IPS-18a (cell line): ENCODE measurements at regions not wholly inside any gene's neighbourhood (a gene's known extent, or its start where the extent isn't known, plus 50 kb on each side); places are given as distances from the start of the nearest gene placed in this dataset.
A peak's percentile ranks its signal among the peaks of the same experiment; 100 is the strongest.

Source experiments
- H3K27ac ChIP-seq: one replicate; pipeline ENCODE4 v1.5.1; 2013; ENCODE audit warnings: low read length
- H3K27me3 ChIP-seq: one replicate; pipeline ENCODE4 v1.6.1; 2013; ENCODE audit warnings: mild to moderate bottlenecking, low read length; ENCODE audit not compliant: control insufficient read depth, insufficient read depth
- H3K36me3 ChIP-seq: one replicate; pipeline ENCODE4 v1.6.1; 2013; ENCODE audit warnings: low read depth, low read length; ENCODE audit not compliant: control insufficient read depth
- H3K4me1 ChIP-seq: one replicate; pipeline ENCODE4 v1.6.1; 2013; ENCODE audit warnings: low read depth, low read length; ENCODE audit not compliant: control insufficient read depth
- H3K4me3 ChIP-seq: one replicate; pipeline ENCODE4 v1.5.1; 2013; ENCODE audit warnings: low read length
- H3K9ac ChIP-seq: one replicate; pipeline ENCODE4 v1.6.1; 2013; ENCODE audit warnings: mild to moderate bottlenecking, low read length, moderate library complexity
- H3K9me3 ChIP-seq: one replicate; pipeline ENCODE4 v1.6.1; 2013; ENCODE audit warnings: low read depth, low read length; ENCODE audit not compliant: control insufficient read depth

DNA sequence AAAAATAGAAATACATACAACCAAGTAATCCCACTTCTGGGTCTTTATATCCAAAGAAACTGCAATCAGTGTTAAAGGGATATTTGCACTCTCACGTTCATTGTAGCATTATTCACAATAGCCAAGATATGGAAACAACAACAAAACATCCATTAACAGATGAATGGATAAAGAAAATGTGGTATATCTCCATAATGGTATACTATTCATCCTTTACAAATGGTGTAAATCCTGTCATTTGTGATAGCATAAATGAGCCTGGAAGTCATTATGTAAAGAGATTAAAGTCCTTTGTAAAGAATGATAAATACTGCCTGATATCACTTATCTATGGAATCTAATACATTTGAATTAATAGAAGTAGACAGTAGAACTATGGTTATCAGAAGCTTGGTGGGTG is 327.7 kb downstream of the UTRN start:
- H3K9me3 ChIP-seq, result no peaks in the 10 kb centered on the region
- H3K9ac ChIP-seq, result no peak overlapping the region
- peaks cover 36% of the 10 kb centered on the region for H3K4me1 ChIP-seq
- no peaks in the 10 kb centered on the region for H3K27me3 ChIP-seq
- no peak overlapping the region for H3K4me3 ChIP-seq
- no peaks in the 10 kb centered on the region for H3K36me3 ChIP-seq
- H3K27ac ChIP-seq, result no peak overlapping the region

DNA sequence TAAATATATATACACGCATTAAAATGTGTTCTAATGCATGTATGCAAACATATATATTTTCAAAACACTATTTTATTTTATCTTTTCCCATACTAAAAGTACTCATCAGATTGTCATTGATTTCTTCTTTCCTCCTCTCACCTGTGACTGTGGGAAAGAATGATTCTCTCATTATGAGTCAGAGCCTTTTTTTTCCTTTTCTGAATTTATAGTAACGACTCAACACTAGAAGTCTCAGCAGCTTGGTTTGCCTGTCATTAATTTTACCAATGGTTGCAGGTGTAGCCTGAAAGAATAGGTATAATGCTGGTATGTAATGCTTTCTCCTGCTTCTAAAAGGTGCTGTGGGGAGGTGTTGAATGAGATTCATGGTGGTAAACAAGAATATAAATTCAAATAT is 328.7 kb downstream of the UTRN start:
- Histone ChIP-seq H3K4me3 (no peak overlapping the region), H3K9me3 (no peaks in the 10 kb centered on the region), H3K36me3 (no peaks in the 10 kb centered on the region), H3K9ac (no peak overlapping the region), H3K27me3 (no peaks in the 10 kb centered on the region), H3K27ac (no peak overlapping the region), H3K4me1 (peaks cover 37% of the 10 kb centered on the region)

DNA sequence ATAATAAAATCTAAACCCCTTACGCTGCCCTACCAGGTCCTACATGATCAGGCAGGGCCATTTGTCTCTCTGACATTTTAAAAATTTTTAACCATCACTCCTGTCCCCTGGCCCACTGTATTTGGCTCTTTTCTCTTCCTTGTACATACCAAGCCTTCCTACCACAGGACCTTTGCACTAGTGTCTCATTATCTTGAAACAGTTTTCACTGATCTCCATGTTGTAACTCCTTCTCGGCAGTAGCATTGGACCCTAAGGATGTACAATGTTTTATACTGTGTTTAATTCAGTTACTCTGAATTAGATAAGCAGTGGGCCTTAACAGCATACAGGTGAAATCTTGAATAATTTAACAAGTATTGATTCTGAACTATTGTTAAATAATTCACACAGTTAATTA is 330.7 kb downstream of the UTRN start:
- no peaks in the 10 kb centered on the region for H3K36me3 ChIP-seq
- no peaks in the 10 kb centered on the region for H3K27me3 ChIP-seq
- no peak overlapping the region for H3K27ac ChIP-seq
- peaks cover 40% of the 10 kb centered on the region for H3K4me1 ChIP-seq
- no peaks in the 10 kb centered on the region for H3K9me3 ChIP-seq
- H3K4me3 ChIP-seq, result no peak overlapping the region
- no peak overlapping the region for H3K9ac ChIP-seq

GRCh38 chr6:144617191-144617590 is 332.1 kb downstream of the UTRN start:
- H3K27ac ChIP-seq, result no peak overlapping the region
- no peaks in the 10 kb centered on the region for H3K36me3 ChIP-seq
- no peak overlapping the region for H3K4me3 ChIP-seq
- peaks cover 39% of the 10 kb centered on the region for H3K4me1 ChIP-seq
- H3K9ac ChIP-seq, result no peak overlapping the region
- no peaks in the 10 kb centered on the region for H3K9me3 ChIP-seq
- H3K27me3 ChIP-seq, result no peaks in the 10 kb centered on the region

DNA sequence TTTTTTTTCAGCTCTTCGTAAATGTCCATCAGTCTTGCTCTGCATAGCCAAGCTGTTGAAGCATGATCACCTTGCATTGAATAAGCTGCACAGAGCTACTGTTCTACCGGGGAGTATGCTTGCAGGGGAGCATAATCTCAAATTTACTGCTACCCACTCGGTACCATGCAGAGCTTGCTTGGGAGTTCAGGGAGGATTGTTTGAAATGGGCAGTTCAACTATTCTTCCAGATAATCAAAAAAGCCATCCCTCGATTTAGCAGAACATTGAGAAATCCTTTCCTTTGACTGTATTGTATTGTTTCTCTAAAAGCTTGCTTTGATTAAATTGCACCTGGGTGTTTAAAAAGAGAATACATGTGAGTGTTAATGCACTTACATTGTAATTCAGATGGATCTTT is 332.6 kb downstream of the UTRN start:
- Histone ChIP-seq H3K4me3 (peak overlapping the region; percentile 11), H3K4me1 (peaks cover 34% of the 10 kb centered on the region), H3K27me3 (no peaks in the 10 kb centered on the region), H3K36me3 (no peaks in the 10 kb centered on the region), H3K27ac (no peak overlapping the region), H3K9me3 (no peaks in the 10 kb centered on the region), H3K9ac (no peak overlapping the region)

- no peaks in the 10 kb centered on the region for H3K9me3 ChIP-seq
- H3K27ac ChIP-seq, result no peak overlapping the region
- H3K27me3 ChIP-seq, result no peaks in the 10 kb centered on the region
- H3K9ac ChIP-seq, result no peak overlapping the region
- no peak overlapping the region for H3K4me3 ChIP-seq
- peaks cover 20% of the 10 kb centered on the region for H3K4me1 ChIP-seq
- H3K36me3 ChIP-seq, result no peaks in the 10 kb centered on the region
Observed at GRCh38 chr6:144619966-144620365, 334.8 kb downstream of the UTRN start.

DNA sequence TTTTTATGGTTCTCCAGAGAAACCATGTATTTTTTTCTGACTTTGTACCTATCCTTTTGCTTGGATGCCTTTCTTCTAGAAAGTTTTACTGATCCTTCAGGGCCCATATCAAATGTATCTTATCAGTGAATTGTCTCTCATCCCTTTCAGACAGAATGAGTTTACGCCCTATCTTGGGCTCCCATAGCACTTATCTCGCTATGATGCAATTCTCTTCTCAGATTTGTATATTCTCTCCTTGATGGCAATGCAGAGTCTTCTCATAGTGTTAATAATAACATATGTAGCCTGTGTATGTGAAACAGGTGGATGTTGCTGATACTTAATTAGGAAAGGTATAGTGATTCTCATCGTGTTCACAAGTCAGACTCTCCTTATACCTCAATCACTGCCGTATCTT is 336.2 kb downstream of the UTRN start:
- no peaks in the 10 kb centered on the region for H3K9me3 ChIP-seq
- no peak overlapping the region for H3K9ac ChIP-seq
- no peaks in the 10 kb centered on the region for H3K27me3 ChIP-seq
- H3K36me3 ChIP-seq, result no peaks in the 10 kb centered on the region
- no peak overlapping the region for H3K4me3 ChIP-seq
- H3K27ac ChIP-seq, result no peak overlapping the region
- peaks cover 20% of the 10 kb centered on the region for H3K4me1 ChIP-seq

DNA sequence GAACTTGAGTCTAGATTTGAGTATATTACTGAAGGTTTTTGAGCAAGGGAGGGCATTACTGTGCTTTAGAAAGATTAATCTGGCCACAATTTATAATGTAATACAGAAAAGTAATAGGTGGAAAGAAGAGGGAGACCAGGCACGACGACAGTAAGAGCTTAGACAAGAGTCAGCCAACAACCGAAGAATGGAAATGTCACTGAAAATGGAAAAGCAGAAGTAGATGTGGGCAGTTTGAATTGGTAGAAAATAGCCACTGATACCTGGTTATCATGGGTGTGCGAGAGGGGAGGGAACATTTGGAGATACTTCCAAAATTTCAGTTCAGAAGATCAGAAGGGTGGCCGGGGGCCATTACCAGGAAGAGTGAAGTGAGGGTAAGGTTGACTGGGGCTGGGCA is 339.1 kb downstream of the UTRN start:
- Histone ChIP-seq H3K9ac (no peak overlapping the region), H3K9me3 (no peaks in the 10 kb centered on the region), H3K4me3 (no peak overlapping the region), H3K36me3 (no peaks in the 10 kb centered on the region), H3K27me3 (no peaks in the 10 kb centered on the region), H3K27ac (no peak overlapping the region), H3K4me1 (peaks cover 3% of the 10 kb centered on the region)

DNA sequence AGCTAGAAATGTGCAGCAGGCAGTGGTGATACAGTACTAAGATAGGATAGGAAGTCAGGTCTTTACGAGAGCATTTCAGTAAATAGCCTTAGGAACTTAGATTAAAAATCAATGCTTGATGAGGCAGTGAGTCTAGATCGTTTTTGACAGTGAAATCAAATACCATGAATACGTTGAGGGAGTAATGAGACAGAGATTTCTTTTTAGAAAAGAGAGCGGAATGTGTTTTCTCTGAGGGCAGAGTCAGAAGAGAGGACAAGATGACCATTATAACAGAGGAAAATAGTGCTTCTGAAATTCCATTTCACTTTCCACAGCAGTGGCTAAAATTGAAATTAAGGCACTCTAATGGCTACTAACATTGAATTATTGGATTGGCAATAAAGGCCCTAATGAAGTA is 339.6 kb downstream of the UTRN start:
- Histone ChIP-seq H3K4me3 (no peak overlapping the region), H3K4me1 (no peaks in the 10 kb centered on the region), H3K27me3 (no peaks in the 10 kb centered on the region), H3K36me3 (no peaks in the 10 kb centered on the region), H3K27ac (no peak overlapping the region), H3K9me3 (no peaks in the 10 kb centered on the region), H3K9ac (no peak overlapping the region)

DNA sequence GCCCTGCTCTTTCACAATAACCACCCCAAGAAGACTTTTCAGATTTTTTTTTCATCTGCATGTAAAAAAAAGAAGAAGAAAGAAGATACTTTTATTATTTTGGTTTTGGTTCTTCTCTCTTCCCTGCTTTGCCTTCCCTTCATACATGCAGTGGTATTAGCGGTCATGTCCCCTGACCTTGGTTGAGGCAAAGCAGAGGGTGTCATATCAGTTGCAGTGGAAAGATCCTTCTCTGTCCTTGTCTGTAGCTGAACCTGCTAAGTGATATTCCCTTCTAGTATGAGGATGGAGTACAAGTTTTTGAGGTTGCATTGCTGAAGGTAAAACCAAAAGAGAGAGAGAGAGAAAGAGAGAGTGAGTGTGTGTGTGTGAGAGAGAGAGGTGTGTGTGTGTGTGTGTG is 345.7 kb downstream of the UTRN start:
- Histone ChIP-seq H3K9me3 (no peaks in the 10 kb centered on the region), H3K27me3 (no peaks in the 10 kb centered on the region), H3K4me1 (no peaks in the 10 kb centered on the region), H3K36me3 (no peaks in the 10 kb centered on the region), H3K4me3 (no peak overlapping the region), H3K9ac (no peak overlapping the region), H3K27ac (no peak overlapping the region)

- no peaks in the 10 kb centered on the region for H3K27me3 ChIP-seq
- no peaks in the 10 kb centered on the region for H3K9me3 ChIP-seq
- H3K36me3 ChIP-seq, result no peaks in the 10 kb centered on the region
- H3K4me1 ChIP-seq, result no peaks in the 10 kb centered on the region
- no peak overlapping the region for H3K9ac ChIP-seq
- H3K27ac ChIP-seq, result no peak overlapping the region
- no peak overlapping the region for H3K4me3 ChIP-seq
Observed at GRCh38 chr6:144632266-144632665, 347.1 kb downstream of the UTRN start.

- no peak overlapping the region for H3K27ac ChIP-seq
- H3K9me3 ChIP-seq, result no peaks in the 10 kb centered on the region
- no peaks in the 10 kb centered on the region for H3K4me1 ChIP-seq
- no peaks in the 10 kb centered on the region for H3K36me3 ChIP-seq
- no peak overlapping the region for H3K9ac ChIP-seq
- H3K4me3 ChIP-seq, result no peak overlapping the region
- H3K27me3 ChIP-seq, result no peaks in the 10 kb centered on the region
Observed at GRCh38 chr6:144633886-144634285, 348.8 kb downstream of the UTRN start.
